Hippocampal formation (tissue), 2 donors: ENCODE measurements at regions not wholly inside any gene's neighbourhood (a gene's known extent, or its start where the extent isn't known, plus 50 kb on each side); places are given as distances from the start of the nearest gene placed in this dataset.
"Not testable (repeated sequence)": the region's sequence is repeated elsewhere in the genome, so short reads cannot be mapped to it uniquely, and the experiment has no call there.

Experiments used
- DNase-seq, 2 donors: peaks; one replicate each; lab custom pipeline; 2025; lab: John Stamatoyannopoulos, UW

- DNase-seq: no peak
Observed at GRCh38 chr1:219352961-219353651, 179.4 kb downstream of the LYPLAL1 start.

- DNase-seq: no peak
Observed at GRCh38 chr1:219350172-219350931, 176.7 kb downstream of the LYPLAL1 start.

GRCh38 chr1:219347921-219348391 is 174.3 kb downstream of the LYPLAL1 start:
- no peak for DNase-seq

- DNase-seq: no peak
Observed at GRCh38 chr1:219347376-219347775, 173.7 kb downstream of the LYPLAL1 start.

- DNase-seq: no peak
Observed at GRCh38 chr1:219345953-219346352, 172.3 kb downstream of the LYPLAL1 start.

GRCh38 chr1:219342836-219343235 is 169.2 kb downstream of the LYPLAL1 start:
- no peak for DNase-seq

GRCh38 chr1:219340796-219341195 is 167.1 kb downstream of the LYPLAL1 start:
- no peak for DNase-seq

GRCh38 chr1:219339466-219339865 is 165.8 kb downstream of the LYPLAL1 start:
- DNase-seq: no peak

- no peak for DNase-seq
Observed at GRCh38 chr1:219337588-219337987, 163.9 kb downstream of the LYPLAL1 start.

GRCh38 chr1:219333626-219334025 is 159.9 kb downstream of the LYPLAL1 start:
- no peak for DNase-seq

- DNase-seq: no peak
Observed at GRCh38 chr1:219331424-219331823, 157.7 kb downstream of the LYPLAL1 start.

GRCh38 chr1:219330669-219331068 is 157.0 kb downstream of the LYPLAL1 start:
- no peak for DNase-seq

GRCh38 chr1:219330001-219330400 is 156.3 kb downstream of the LYPLAL1 start:
- DNase-seq: no peak

GRCh38 chr1:219329578-219329977 is 155.9 kb downstream of the LYPLAL1 start:
- no peak for DNase-seq

- DNase-seq: no peak
Observed at GRCh38 chr1:219326843-219327242, 153.2 kb downstream of the LYPLAL1 start.

GRCh38 chr1:219325368-219325742 is 151.7 kb downstream of the LYPLAL1 start:
- DNase-seq: no peak

- DNase-seq: no peak
Observed at GRCh38 chr1:219324629-219325367, 151.1 kb downstream of the LYPLAL1 start.

GRCh38 chr1:219324171-219324570 is 150.5 kb downstream of the LYPLAL1 start:
- DNase-seq: no peak

GRCh38 chr1:219323426-219323825 is 149.7 kb downstream of the LYPLAL1 start:
- DNase-seq: no peak

- DNase-seq: no peak
Observed at GRCh38 chr1:219322766-219323165, 149.1 kb downstream of the LYPLAL1 start.

GRCh38 chr1:219320563-219320962 is 146.9 kb downstream of the LYPLAL1 start:
- DNase-seq: not testable (repeated sequence)

GRCh38 chr1:219318826-219319225 is 145.1 kb downstream of the LYPLAL1 start:
- DNase-seq: no peak
